Activated T-cell treated with anti-CD3 and anti-CD28 coated beads, Interleukin-2, amount 50 U/mL, for 72 hours (primary cell): ENCODE measurements at regions not wholly inside any gene's neighbourhood (a gene's known extent, or its start where the extent isn't known, plus 50 kb on each side); places are given as distances from the start of the nearest gene placed in this dataset.

ENCODE experiments used
- ATAC-seq, 2 donors: fragments of 150-1000 bp; cut with Tn5 transposase; replicated peaks in 1 of 2; 2 replicates each; pipeline ENCODE4 v1.10.0; 2021; ENCODE audit warnings: moderate library complexity in 2 of 2, mild to moderate bottlenecking in 1 of 2
- DNase-seq, 2 donors: peaks; one replicate each; pipeline ENCODE4 v3.0.0; 2021 to 2022; ENCODE audit warnings: mixed read lengths in 1 of 2
- H3K27ac Mint-ChIP-seq: one replicate; pipeline ENCODE4 v1.8.0; 2022; ENCODE audit warnings: mild to moderate bottlenecking, moderate library complexity, mixed read lengths
- H3K27me3 Mint-ChIP-seq: one replicate; pipeline ENCODE4 v1.8.0; 2022; ENCODE audit warnings: low read depth, mixed read lengths
- H3K36me3 Mint-ChIP-seq, 2 donors: one replicate each; pipeline ENCODE4 v1.8.0; 2022; ENCODE audit warnings: mixed read lengths in 2 of 2, mild to moderate bottlenecking in 1 of 2; ENCODE audit not compliant: insufficient read depth in 2 of 2
- H3K4me1 Mint-ChIP-seq: one replicate; pipeline ENCODE4 v1.8.0; 2022; ENCODE audit warnings: low read depth, mixed read lengths
- H3K4me3 Mint-ChIP-seq, 2 donors: one replicate each; pipeline ENCODE4 v1.8.0; 2022; ENCODE audit warnings: mild to moderate bottlenecking in 2 of 2, mixed read lengths in 2 of 2, moderate library complexity in 2 of 2
- H3K9me3 Mint-ChIP-seq, 2 donors: one replicate each; pipeline ENCODE4 v1.8.0; 2022; ENCODE audit warnings: mixed read lengths in 2 of 2

DNA sequence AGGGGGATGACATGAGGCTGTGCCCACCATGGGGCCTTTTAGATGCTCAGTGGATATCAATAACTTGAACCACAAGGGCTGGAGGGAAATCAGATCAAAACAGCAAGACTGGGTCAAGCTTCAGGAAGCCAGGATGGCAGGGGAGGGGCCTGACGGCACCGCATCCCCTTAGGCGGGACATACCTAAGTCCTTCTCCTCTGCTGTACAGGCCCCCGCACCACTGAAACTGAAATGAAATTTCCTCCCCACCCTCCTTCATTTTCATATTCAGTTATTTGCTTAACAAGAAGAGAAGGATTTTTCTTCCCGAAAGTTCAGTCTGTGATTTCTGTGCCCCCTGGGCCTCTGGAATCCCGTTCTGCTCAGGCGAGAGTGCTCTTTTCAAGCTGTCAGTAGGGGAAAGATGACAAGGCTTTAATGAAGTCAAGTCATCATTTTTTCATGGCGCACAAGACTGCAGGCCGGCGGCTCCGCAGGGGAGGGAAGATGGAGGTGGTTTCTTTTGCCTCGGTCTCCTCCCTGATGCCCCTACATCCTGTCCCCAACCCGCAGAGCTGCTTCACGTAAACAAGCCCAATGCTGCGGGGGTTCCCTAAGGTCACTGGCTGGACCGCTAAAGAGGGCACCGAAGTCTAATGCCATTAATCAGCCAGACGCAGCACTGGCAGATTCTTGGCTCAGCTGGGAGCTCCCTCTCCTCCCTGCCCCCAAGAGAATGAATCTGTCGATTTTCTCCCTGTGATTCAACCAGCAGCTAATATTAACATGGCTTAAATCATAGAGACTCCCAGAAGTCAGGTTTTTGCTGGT lies 264.8 kb downstream of the C1orf94 start:
- no peaks in the 10 kb centered on the region for H3K9me3 Mint-ChIP-seq
- ATAC-seq, result no peak
- H3K27ac Mint-ChIP-seq, result no peak overlapping the region
- H3K27me3 Mint-ChIP-seq, result peaks cover 29% of the 10 kb centered on the region
- H3K4me1 Mint-ChIP-seq, result no peaks in the 10 kb centered on the region
- no peak for DNase-seq
- H3K4me3 Mint-ChIP-seq, result no peak overlapping the region
- H3K36me3 Mint-ChIP-seq, result no peaks in the 10 kb centered on the region

- Mint-ChIP-seq H3K27ac (no peak overlapping the region), H3K4me1 (no peaks in the 10 kb centered on the region), H3K36me3 (no peaks in the 10 kb centered on the region), H3K27me3 (peaks cover 26% of the 10 kb centered on the region), H3K4me3 (no peak overlapping the region), H3K9me3 (no peaks in the 10 kb centered on the region)
- DNase-seq (no peak), ATAC-seq (no peak)
Measured at GRCh38 chr1:34444516-34444915, 267.8 kb downstream of the C1orf94 start.

- Mint-ChIP-seq H3K4me1 (no peaks in the 10 kb centered on the region), H3K9me3 (no peaks in the 10 kb centered on the region), H3K27ac (no peak overlapping the region), H3K4me3 (no peak overlapping the region), H3K36me3 (no peaks in the 10 kb centered on the region), H3K27me3 (peaks cover 12% of the 10 kb centered on the region)
- DNase-seq, result no peak
- ATAC-seq, result no peak
Measured at GRCh38 chr1:34450325-34450724, 273.6 kb downstream of the C1orf94 start.

DNA sequence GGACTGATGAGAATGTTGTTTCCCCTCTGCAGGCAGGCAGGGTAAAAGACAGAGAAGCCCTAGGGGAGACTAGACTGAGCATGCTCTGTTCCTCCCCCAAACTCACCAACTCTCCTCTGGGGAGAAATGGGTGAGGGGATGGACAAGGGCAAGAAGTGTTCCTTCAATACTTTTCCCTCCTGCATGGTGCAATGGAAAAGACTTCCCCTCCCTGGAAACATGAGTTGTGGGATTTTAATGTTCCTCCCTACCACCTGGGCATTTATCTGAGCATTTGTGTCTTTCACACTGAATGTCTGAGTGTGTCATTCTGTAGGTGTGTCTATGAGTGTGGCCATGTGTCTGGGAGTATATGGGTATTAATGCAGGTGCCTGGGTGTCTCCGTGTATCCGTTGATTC lies 275.7 kb downstream of the C1orf94 start:
- Mint-ChIP-seq H3K4me3 (no peak overlapping the region), H3K27ac (no peak overlapping the region), H3K36me3 (no peaks in the 10 kb centered on the region), H3K27me3 (no peaks in the 10 kb centered on the region), H3K9me3 (no peaks in the 10 kb centered on the region), H3K4me1 (no peaks in the 10 kb centered on the region)
- no peak for ATAC-seq
- no peak for DNase-seq

GRCh38 chr1:34455121-34455520 lies 278.4 kb downstream of the C1orf94 start:
- Mint-ChIP-seq H3K9me3 (no peaks in the 10 kb centered on the region), H3K27me3 (no peaks in the 10 kb centered on the region), H3K36me3 (no peaks in the 10 kb centered on the region), H3K4me3 (no peak overlapping the region), H3K4me1 (no peaks in the 10 kb centered on the region), H3K27ac (no peak overlapping the region)
- ATAC-seq (no peak), DNase-seq (no peak)

- peak; percentile 45 to 53 for DNase-seq
- Mint-ChIP-seq H3K4me1 (no peaks in the 10 kb centered on the region), H3K27me3 (no peaks in the 10 kb centered on the region), H3K36me3 (no peaks in the 10 kb centered on the region), H3K4me3 (no peak overlapping the region), H3K27ac (no peak overlapping the region), H3K9me3 (no peaks in the 10 kb centered on the region)
- ATAC-seq, result no peak
Measured at GRCh38 chr1:34460193-34460592, 283.5 kb downstream of the C1orf94 start.

GRCh38 chr1:34470401-34470800 lies 284.4 kb upstream of the GJB5 start:
- Mint-ChIP-seq H3K4me3 (no peak overlapping the region), H3K9me3 (no peaks in the 10 kb centered on the region), H3K4me1 (no peaks in the 10 kb centered on the region), H3K27ac (no peak overlapping the region), H3K27me3 (no peaks in the 10 kb centered on the region), H3K36me3 (no peaks in the 10 kb centered on the region)
- ATAC-seq (no peak), DNase-seq (no peak)

DNA sequence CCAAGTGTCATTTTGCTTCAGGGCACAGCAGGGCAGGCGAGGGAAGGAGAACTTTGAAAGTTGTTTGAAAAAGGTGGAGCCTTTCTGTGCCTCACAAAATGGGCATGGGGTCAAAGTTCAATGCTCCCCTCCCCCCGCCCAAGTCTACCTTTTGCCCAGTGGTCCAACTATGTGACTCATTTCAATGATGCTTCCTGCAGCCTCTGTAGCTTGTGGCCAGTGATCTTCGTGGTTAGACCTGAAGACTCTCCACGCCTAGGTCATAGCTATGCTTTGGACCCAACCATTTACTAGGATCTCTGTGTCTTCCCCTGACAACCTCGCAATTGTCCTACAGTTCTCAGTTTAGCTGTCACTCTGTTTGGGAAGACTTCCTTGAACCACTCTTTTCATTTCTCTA lies 280.3 kb upstream of the GJB5 start:
- H3K27me3 Mint-ChIP-seq, result peaks cover 20% of the 10 kb centered on the region
- no peak overlapping the region for H3K27ac Mint-ChIP-seq
- H3K4me3 Mint-ChIP-seq, result no peak overlapping the region
- no peaks in the 10 kb centered on the region for H3K36me3 Mint-ChIP-seq
- ATAC-seq, result no peak
- H3K9me3 Mint-ChIP-seq, result no peaks in the 10 kb centered on the region
- H3K4me1 Mint-ChIP-seq, result no peaks in the 10 kb centered on the region
- DNase-seq, result no peak

DNA sequence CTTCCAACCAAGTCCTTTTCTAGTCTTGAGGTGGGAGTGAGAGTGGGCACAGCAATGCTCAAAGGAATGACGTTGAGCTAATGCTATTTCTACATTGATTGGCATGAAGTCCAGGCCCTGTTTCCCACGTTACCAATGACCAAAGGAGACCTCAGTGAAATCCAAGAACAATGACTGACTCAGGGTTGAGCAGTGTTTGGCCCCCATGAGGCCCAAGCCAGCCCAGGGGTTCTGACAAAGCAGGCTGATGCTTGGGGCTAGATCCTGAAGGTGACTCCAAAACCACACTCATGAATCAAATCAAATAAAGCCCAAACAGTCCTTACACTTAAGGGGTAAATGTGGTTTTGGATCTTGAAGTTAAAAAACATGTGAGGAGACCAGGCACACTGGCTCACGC lies 278.5 kb upstream of the GJB5 start:
- Mint-ChIP-seq H3K27ac (no peak overlapping the region), H3K36me3 (no peaks in the 10 kb centered on the region), H3K4me1 (no peaks in the 10 kb centered on the region), H3K9me3 (no peaks in the 10 kb centered on the region), H3K4me3 (no peak overlapping the region), H3K27me3 (peaks cover 31% of the 10 kb centered on the region)
- DNase-seq (no peak), ATAC-seq (no peak)

DNA sequence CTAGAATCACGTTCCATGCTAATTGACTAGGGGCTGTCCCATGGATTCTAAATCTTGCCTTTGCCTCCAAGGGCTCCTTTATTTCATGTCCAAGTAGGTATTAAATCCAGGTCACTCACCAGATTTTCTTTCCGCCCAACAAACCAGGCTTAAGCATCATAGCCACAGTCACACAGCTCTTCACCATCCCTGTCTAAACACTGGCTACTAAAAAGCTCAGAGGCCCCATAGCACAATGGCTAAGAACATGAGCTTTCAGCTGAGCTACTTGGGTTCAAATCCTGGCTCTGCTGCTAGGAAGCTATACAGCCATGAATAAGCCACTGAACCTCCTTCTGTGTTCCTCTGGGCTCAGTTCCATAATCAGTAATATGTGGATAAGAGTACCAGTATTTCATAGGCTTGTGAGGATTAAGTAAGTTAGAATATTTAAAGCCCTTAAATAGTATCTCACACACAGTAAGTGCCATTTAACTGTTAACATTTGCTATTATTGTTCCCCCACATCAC lies 277.2 kb upstream of the GJB5 start:
- DNase-seq, result no peak
- H3K4me3 Mint-ChIP-seq, result no peak overlapping the region
- no peaks in the 10 kb centered on the region for H3K9me3 Mint-ChIP-seq
- H3K36me3 Mint-ChIP-seq, result no peaks in the 10 kb centered on the region
- H3K27me3 Mint-ChIP-seq, result peaks cover 31% of the 10 kb centered on the region
- no peaks in the 10 kb centered on the region for H3K4me1 Mint-ChIP-seq
- H3K27ac Mint-ChIP-seq, result no peak overlapping the region
- ATAC-seq, result no peak

DNA sequence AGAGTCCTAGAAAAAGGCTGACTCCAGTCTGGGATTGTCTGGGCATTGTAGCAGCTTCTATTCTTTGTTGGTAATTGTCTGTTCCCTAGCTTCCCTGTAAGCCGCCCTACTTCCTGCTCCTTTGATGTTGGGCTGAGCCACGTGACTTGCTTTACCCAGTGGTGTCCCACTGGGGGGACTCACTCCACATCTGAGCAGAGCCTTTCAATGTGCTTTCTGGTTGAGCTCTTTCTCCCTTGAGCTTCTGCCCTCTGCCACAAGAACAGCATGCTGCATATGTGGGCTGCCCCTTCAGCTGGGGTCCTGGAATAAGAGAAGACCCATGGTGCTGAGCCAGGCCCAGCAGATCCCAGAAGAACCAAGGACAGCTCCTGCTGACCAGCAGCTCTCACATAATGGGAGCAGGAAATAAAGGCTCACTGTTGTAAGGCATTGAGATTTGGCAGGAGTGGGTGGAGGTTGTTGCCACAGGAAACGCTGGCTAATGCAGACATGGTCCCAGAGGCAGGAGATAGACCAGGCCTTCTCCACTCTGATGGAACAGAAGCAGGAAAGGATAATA lies 276.3 kb upstream of the GJB5 start:
- H3K27me3 Mint-ChIP-seq, result peaks cover 31% of the 10 kb centered on the region
- no peak overlapping the region for H3K27ac Mint-ChIP-seq
- no peaks in the 10 kb centered on the region for H3K4me1 Mint-ChIP-seq
- H3K9me3 Mint-ChIP-seq, result no peaks in the 10 kb centered on the region
- no peak overlapping the region for H3K4me3 Mint-ChIP-seq
- ATAC-seq (no peak), DNase-seq (no peak)
- no peaks in the 10 kb centered on the region for H3K36me3 Mint-ChIP-seq

DNA sequence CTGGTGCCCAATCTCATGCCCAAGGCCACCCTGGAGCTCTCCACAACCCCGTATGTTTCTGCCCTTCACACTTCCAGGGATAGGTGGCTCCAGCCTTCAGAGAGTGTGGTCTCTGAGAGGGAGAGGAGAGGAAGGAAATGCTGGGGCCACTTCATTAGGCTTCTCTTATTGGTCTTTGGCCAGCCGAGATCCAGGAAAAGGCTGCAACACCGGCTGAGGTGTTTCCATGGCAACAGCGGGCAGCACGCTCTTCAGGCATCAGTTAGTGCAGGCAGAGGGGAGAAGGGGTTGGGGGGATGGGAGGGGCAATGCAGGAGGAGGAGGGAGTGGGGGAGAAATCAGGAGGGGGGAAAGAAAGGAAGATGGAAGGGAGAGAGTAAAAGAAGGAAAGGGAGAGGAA lies 275.1 kb upstream of the GJB5 start:
- no peaks in the 10 kb centered on the region for H3K36me3 Mint-ChIP-seq
- DNase-seq (no peak), ATAC-seq (no peak)
- H3K27ac Mint-ChIP-seq, result no peak overlapping the region
- H3K27me3 Mint-ChIP-seq, result peaks cover 40% of the 10 kb centered on the region
- H3K4me3 Mint-ChIP-seq, result no peak overlapping the region
- H3K9me3 Mint-ChIP-seq, result no peaks in the 10 kb centered on the region
- H3K4me1 Mint-ChIP-seq, result no peaks in the 10 kb centered on the region

DNA sequence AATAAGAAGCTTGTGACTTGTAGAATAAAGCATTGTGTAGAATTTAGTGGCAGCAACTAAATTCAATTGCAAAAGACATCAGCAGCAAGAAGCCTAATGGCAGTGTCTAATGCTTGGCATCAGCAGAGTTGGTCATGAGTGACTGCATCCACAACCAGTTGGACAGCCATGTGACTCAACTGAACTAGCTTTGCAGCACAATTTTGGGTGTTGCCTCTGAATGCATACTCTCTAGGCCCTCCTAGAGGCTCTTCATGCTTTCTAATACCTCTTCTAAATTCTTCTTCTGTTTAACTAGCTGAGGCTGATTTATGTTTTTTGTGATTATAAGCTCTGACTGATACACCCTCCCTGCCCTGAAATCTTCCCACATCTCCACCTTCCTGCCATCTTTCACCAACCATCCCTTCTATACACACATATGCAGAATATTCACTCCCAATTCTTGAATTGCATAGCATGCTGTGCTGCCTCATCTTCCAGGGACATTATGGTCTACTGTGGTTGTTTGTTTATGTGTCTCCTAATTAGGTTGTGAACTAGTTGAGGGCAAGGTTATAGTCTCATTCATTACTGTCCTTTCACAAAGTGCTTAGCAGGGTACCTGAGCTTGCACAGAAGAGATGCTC lies 266.7 kb upstream of the GJB5 start:
- no peak overlapping the region for H3K4me3 Mint-ChIP-seq

More for the DNA sequence above, 266.7 kb upstream of the GJB5 start:
- no peak overlapping the region for H3K27ac Mint-ChIP-seq
- DNase-seq, result no peak
- peaks cover 2 to 3% of the 10 kb centered on the region in 2 donors for H3K36me3 Mint-ChIP-seq
- no peak for ATAC-seq
- no peaks in the 10 kb centered on the region for H3K4me1 Mint-ChIP-seq
- peaks cover 31% of the 10 kb centered on the region for H3K27me3 Mint-ChIP-seq
- peaks cover 10 to 18% of the 10 kb centered on the region in 2 donors for H3K9me3 Mint-ChIP-seq
